ENCODE measurements at regions not wholly inside any gene's neighbourhood (a gene's known extent, or its start where the extent isn't known, plus 50 kb on each side); places are given as distances from the start of the nearest gene placed in this dataset.

- no peak for TF ChIP-seq ZNF225 (CRISPR knock-in tag; IDR thresholded peaks at IDR 0.05)
- no peak for TF ChIP-seq ZNF329 (CRISPR knock-in tag; IDR thresholded peaks at IDR 0.05; ENCODE audit: low read depth)
- TF ChIP-seq SMC3 (IDR thresholded peaks at IDR 0.05; ENCODE audit: low read length) = no peak
- no peak for TF ChIP-seq ZNF253 (CRISPR knock-in tag; IDR thresholded peaks at IDR 0.05; ENCODE audit: borderline replicate concordance)
- TF ChIP-seq RAD21 (CRISPR knock-in tag; IDR thresholded peaks at IDR 0.05) = no peak
- no peak for TF ChIP-seq GABPB1 (CRISPR knock-in tag; IDR thresholded peaks at IDR 0.05)
- TF ChIP-seq CBX2 (IDR thresholded peaks at IDR 0.05; ENCODE audit: low read depth, low read length) = no peak
- no peak for TF ChIP-seq CBX2 (CRISPR knock-in tag; IDR thresholded peaks at IDR 0.05; ENCODE audit: low read depth)
- TF ChIP-seq, protein P1, sequence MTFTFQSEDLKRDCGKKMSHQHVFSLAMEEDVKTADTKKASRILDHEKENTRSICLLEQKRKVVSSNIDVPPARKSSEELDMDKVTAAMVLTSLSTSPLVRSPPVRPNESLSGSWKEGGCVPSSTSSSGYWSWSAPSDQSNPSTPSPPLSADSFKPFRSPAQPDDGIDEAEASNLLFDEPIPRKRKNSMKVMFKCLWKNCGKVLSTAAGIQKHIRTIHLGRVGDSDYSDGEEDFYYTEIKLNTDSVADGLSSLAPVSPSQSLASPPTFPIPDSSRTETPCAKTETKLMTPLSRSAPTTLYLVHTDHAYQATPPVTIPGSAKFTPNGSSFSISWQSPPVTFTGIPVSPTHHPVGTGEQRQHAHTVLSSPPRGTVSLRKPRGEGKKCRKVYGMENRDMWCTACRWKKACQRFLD (CRISPR knock-in tag; IDR thresholded peaks at IDR 0.05; ENCODE audit: borderline replicate concordance) = no peak
- no peak for TF ChIP-seq SRF (IDR thresholded peaks at IDR 0.05; ENCODE audit: low read depth, low read length)
These were observed 339.6 kb downstream of the UTRN start for GRCh38 chr6:144624716-144625115.

Measured in HepG2 (cell line).